Cardiac fibroblast (primary cell): ENCODE measurements at regions not wholly inside any gene's neighbourhood (a gene's known extent, or its start where the extent isn't known, plus 50 kb on each side); places are given as distances from the start of the nearest gene placed in this dataset.

Experiments
- DNase-seq, 2 donors: peaks; one replicate each; pipeline versions ENCODE4 v3.0.0 to v3.0.0-alpha.2; 2010; ENCODE audit warnings: low read depth in 2 of 2
- H3K4me3 ChIP-seq, 2 donors: replicated peaks in 1 of 2; 1 replicate in 1 of 2; 2 replicates in 1 of 2; pipeline ENCODE4 v1.5.1; 2011; ENCODE audit warnings: low read depth in 2 of 2, low read length in 2 of 2, mild to moderate bottlenecking in 2 of 2, moderate library complexity in 1 of 2
- CTCF ChIP-seq: IDR thresholded peaks from one replicate; pipeline ENCODE4 v1.5.1; 2011; ENCODE audit warnings: low read depth, mild to moderate bottlenecking, low read length, inconsistent platforms

- DNase-seq = no peak
- no peak for TF ChIP-seq CTCF
- H3K4me3 ChIP-seq = no peak overlapping the region
Measured at GRCh38 chr2:18379870-18380269, 180.6 kb downstream of the RDH14 start.

GRCh38 chr2:18378020-18378653 is 182.3 kb downstream of the RDH14 start:
- peak; percentile 78 for TF ChIP-seq CTCF
- H3K4me3 ChIP-seq = no peak overlapping the region
- peak; percentile 62 to 65 for DNase-seq

- TF ChIP-seq CTCF = no peak
- DNase-seq = no peak
Measured at GRCh38 chr2:18376936-18377335, 183.5 kb downstream of the RDH14 start.

GRCh38 chr2:18373664-18374063 is 186.8 kb downstream of the RDH14 start:
- DNase-seq = peak in 1 of 2 donors; percentile 39
- H3K4me3 ChIP-seq = no peak overlapping the region
- no peak for TF ChIP-seq CTCF

More at GRCh38 chr2:18376936-18377335, 183.5 kb downstream of the RDH14 start:
- no peak overlapping the region for H3K4me3 ChIP-seq

GRCh38 chr2:18373081-18373480 is 187.4 kb downstream of the RDH14 start:
- H3K4me3 ChIP-seq = no peak overlapping the region
- DNase-seq = no peak
- TF ChIP-seq CTCF = no peak

- no peak for DNase-seq
- H3K4me3 ChIP-seq = no peak overlapping the region
- no peak for TF ChIP-seq CTCF
Measured at GRCh38 chr2:18372641-18373040, 187.8 kb downstream of the RDH14 start.

GRCh38 chr2:18369760-18370159 is 190.7 kb downstream of the RDH14 start:
- H3K4me3 ChIP-seq = no peak overlapping the region
- DNase-seq = peak; percentile 27 to 87
- TF ChIP-seq CTCF = no peak
